H1 (cell line): ENCODE measurements at regions not wholly inside any gene's neighbourhood (a gene's known extent, or its start where the extent isn't known, plus 50 kb on each side); places are given as distances from the start of the nearest gene placed in this dataset.

Experiments
- CTCF ChIA-PET: fragments of 300-600 bp; sonication (Branson Sonifier 250); formaldehyde crosslinking; loops from one replicate; lab custom pipeline; 2021; ENCODE audit not compliant: partially characterized antibody; lab: Charles Lee
- POLR2A ChIA-PET: fragments of 300-600 bp; sonication (Branson Sonifier 250); formaldehyde crosslinking; loops from one replicate; lab custom pipeline; 2021; ENCODE audit warnings: inconsistent platforms; ENCODE audit not compliant: partially characterized antibody; lab: Charles Lee
- DNase-seq, 2 experiments: peaks; one replicate each; pipeline versions ENCODE4 v3.0.0 to v3.0.0-alpha.2; 2010 to 2022; ENCODE audit warnings: low spot score in 2 of 2, low read depth in 1 of 2, mixed read lengths in 1 of 2
- FAIRE-seq: peaks from 2 replicates; lab custom pipeline; 2011; peaks lifted over from hg19 to GRCh38; lab: Jason Lieb, UNC
- H2AFZ ChIP-seq: 2 replicates; pipeline ENCODE4 v1.8.1; 2012; ENCODE audit warnings: low read length, inconsistent platforms
- H2AK5ac ChIP-seq: 2 replicates; pipeline ENCODE4 v1.6.1; 2013; ENCODE audit warnings: low read depth, low read length
- H2BK120ac ChIP-seq: replicated peaks from 2 replicates; pipeline ENCODE3; 2013; ENCODE audit warnings: low read depth, low read length, inconsistent platforms
- H2BK12ac ChIP-seq: 2 replicates; pipeline ENCODE4 v1.6.1; 2013; ENCODE audit warnings: low read depth, low read length
- H2BK15ac ChIP-seq: 2 replicates; pipeline ENCODE4 v1.6.1; 2013; ENCODE audit warnings: low read length
- H2BK20ac ChIP-seq: 2 replicates; pipeline ENCODE4 v1.6.1; 2013; ENCODE audit warnings: low read length
- H2BK5ac ChIP-seq: 2 replicates; pipeline ENCODE4 v1.6.1; 2013; ENCODE audit warnings: low read depth, low read length
- H3K14ac ChIP-seq: 2 replicates; pipeline ENCODE4 v1.6.1; 2013; ENCODE audit warnings: inconsistent platforms; ENCODE audit not compliant: insufficient read length
- H3K18ac ChIP-seq: 2 replicates; pipeline ENCODE4 v1.6.1; 2013; ENCODE audit warnings: low read length; ENCODE audit errors: extremely low read depth
- H3K23ac ChIP-seq: 2 replicates; pipeline ENCODE4 v1.6.1; 2013; ENCODE audit warnings: inconsistent platforms; ENCODE audit not compliant: insufficient read length
- H3K23me2 ChIP-seq: 2 replicates; pipeline ENCODE4 v1.6.1; 2013; ENCODE audit warnings: low read depth, low read length
- H3K27ac ChIP-seq: 2 replicates; pipeline ENCODE4 v1.6.1; 2011; ENCODE audit warnings: low read depth, low read length, inconsistent platforms
- H3K27me3 ChIP-seq, 4 experiments: replicated peaks in 1 of 4; 1 replicate in 1 of 4; 2 replicates in 3 of 4; pipeline versions ENCODE4 v1.6.1 to v1.8.1; 2011 to 2013; ENCODE audit warnings: low read length in 3 of 4, mild to moderate bottlenecking in 3 of 4, inconsistent platforms in 2 of 4, mixed read lengths in 2 of 4, moderate library complexity in 1 of 4; ENCODE audit not compliant: control insufficient read depth in 3 of 4, insufficient read depth in 3 of 4; ENCODE audit errors: extremely low read depth in 1 of 4
- H3K36me3 ChIP-seq, 4 experiments: 2 replicates each; pipeline versions ENCODE4 v1.6.1 to v1.8.1; 2011 to 2013; ENCODE audit warnings: mild to moderate bottlenecking in 4 of 4, low read length in 3 of 4, moderate library complexity in 2 of 4, control low read depth in 1 of 4, inconsistent platforms in 1 of 4; ENCODE audit not compliant: insufficient read depth in 4 of 4, control insufficient read depth in 2 of 4
- H3K4ac ChIP-seq: replicated peaks from 2 replicates; pipeline ENCODE3; 2013; ENCODE audit warnings: low read length, low read depth, mixed read lengths, inconsistent platforms; ENCODE audit not compliant: insufficient read length
- H3K4me1 ChIP-seq, 4 experiments: replicated peaks in 1 of 4; 1 replicate in 1 of 4; 2 replicates in 3 of 4; pipeline versions ENCODE4 v1.6.1 to v1.8.1; 2011 to 2013; ENCODE audit warnings: low read length in 3 of 4, inconsistent platforms in 2 of 4, mixed read lengths in 1 of 4; ENCODE audit not compliant: insufficient read depth in 4 of 4, control insufficient read depth in 3 of 4
- H3K4me2 ChIP-seq, 2 experiments: 2 replicates each; pipeline versions ENCODE4 v1.6.1 to v1.8.1; 2011 to 2013; ENCODE audit warnings: low read depth in 2 of 2, low read length in 2 of 2, control low read depth in 1 of 2, inconsistent platforms in 1 of 2, mild to moderate bottlenecking in 1 of 2; ENCODE audit not compliant: insufficient read depth in 1 of 2
- H3K4me3 ChIP-seq, 4 experiments: fragments of 200-600, 300-600 bp in 1 of 4; sonication (generic), shearing (Covaris generic), sonication (Bioruptor Twin) in 1 of 4; 2 replicates each; pipeline versions ENCODE4 v1.5.1 to v1.8.1; 2011 to 2016; ENCODE audit warnings: low read length in 4 of 4, low read depth in 3 of 4, control low read depth in 2 of 4, inconsistent platforms in 2 of 4, mild to moderate bottlenecking in 2 of 4, mixed read lengths in 1 of 4, moderate library complexity in 1 of 4; ENCODE audit not compliant: insufficient read depth in 2 of 4; ENCODE audit errors: extremely low read depth in 1 of 4
- H3K56ac ChIP-seq: replicated peaks from 2 replicates; pipeline ENCODE3; 2013; ENCODE audit warnings: low read depth, mild to moderate bottlenecking, mixed read lengths, low read length, inconsistent platforms; ENCODE audit not compliant: insufficient read length
- H3K79me1 ChIP-seq: 2 replicates; pipeline ENCODE4 v1.6.1; 2013; ENCODE audit warnings: low read depth, low read length, control low read depth
- H3K79me2 ChIP-seq, 2 experiments: 2 replicates each; pipeline versions ENCODE4 v1.6.1 to v1.8.1; 2012 to 2013; ENCODE audit warnings: low read length in 2 of 2, mild to moderate bottlenecking in 2 of 2, inconsistent platforms in 1 of 2; ENCODE audit not compliant: insufficient read depth in 2 of 2, control insufficient read depth in 1 of 2
- H3K9ac ChIP-seq, 4 experiments: replicated peaks in 1 of 4; 1 replicate in 1 of 4; 2 replicates in 3 of 4; pipeline versions ENCODE4 v1.6.1 to v1.8.1; 2011 to 2013; ENCODE audit warnings: low read depth in 3 of 4, low read length in 3 of 4, control low read depth in 2 of 4, mild to moderate bottlenecking in 2 of 4, moderate library complexity in 2 of 4, inconsistent platforms in 1 of 4; ENCODE audit errors: extremely low read depth in 1 of 4
- H3K9me3 ChIP-seq, 2 experiments: 2 replicates each; pipeline versions ENCODE4 v1.6.1 to v1.8.1; 2012 to 2013; ENCODE audit warnings: mild to moderate bottlenecking in 2 of 2, moderate library complexity in 2 of 2, control low read depth in 1 of 2, inconsistent platforms in 1 of 2, low read depth in 1 of 2, low read length in 1 of 2, mixed read lengths in 1 of 2; ENCODE audit not compliant: insufficient read depth in 2 of 2
- H4K20me1 ChIP-seq, 2 experiments: replicated peaks in 1 of 2; 2 replicates each; pipeline versions ENCODE3 to v1.8.1; 2011 to 2013; ENCODE audit warnings: inconsistent platforms in 2 of 2, low read length in 2 of 2, mild to moderate bottlenecking in 1 of 2; ENCODE audit not compliant: insufficient read depth in 2 of 2, control insufficient read depth in 1 of 2
- H4K5ac ChIP-seq: 2 replicates; pipeline ENCODE4 v1.6.1; 2013; ENCODE audit warnings: low read length, low read depth, mixed read lengths, inconsistent platforms; ENCODE audit not compliant: insufficient read length
- H4K8ac ChIP-seq: 2 replicates; pipeline ENCODE4 v1.8.0; 2013; ENCODE audit warnings: mild to moderate bottlenecking, moderate library complexity, low read length, inconsistent platforms; ENCODE audit not compliant: insufficient read depth; ENCODE audit errors: extremely low read depth
- H4K91ac ChIP-seq: replicated peaks from 2 replicates; pipeline ENCODE3; 2013; ENCODE audit warnings: low read length, mixed read lengths, inconsistent platforms; ENCODE audit not compliant: insufficient read length
- CTBP2 ChIP-seq: IDR thresholded peaks from 2 replicates; pipeline ENCODE4 v1.7.0; 2011; ENCODE audit warnings: borderline replicate concordance, mild to moderate bottlenecking, moderate library complexity, mixed read lengths, low read length; ENCODE audit not compliant: insufficient read depth, insufficient read length
- GABPA ChIP-seq: IDR thresholded peaks from 2 replicates; pipeline ENCODE4 v1.6.1; 2011; ENCODE audit warnings: mild to moderate bottlenecking, low read length, moderate library complexity, borderline replicate concordance; ENCODE audit not compliant: insufficient read depth
- HDAC2 ChIP-seq, 2 experiments: fragments of 300-600 bp in 1 of 2; sonication (generic) in 1 of 2; IDR thresholded peaks; 2 replicates each; pipeline ENCODE4 v1.6.1; 2011 to 2012; ENCODE audit warnings: low read depth in 2 of 2, low read length in 2 of 2, mild to moderate bottlenecking in 2 of 2, moderate library complexity in 2 of 2, borderline replicate concordance in 1 of 2, inconsistent platforms in 1 of 2
- KDM1A ChIP-seq: fragments of 200-600, 300-600 bp; sonication (generic); IDR thresholded peaks from 2 replicates; pipeline ENCODE4 v1.7.1; 2016; ENCODE audit warnings: mild to moderate bottlenecking, low read length, borderline replicate concordance
- POU5F1 ChIP-seq: IDR thresholded peaks from 2 replicates; pipeline ENCODE4 v1.6.1; 2011; ENCODE audit warnings: low read depth, mild to moderate bottlenecking, low read length, moderate library complexity
- RFX5 ChIP-seq: IDR thresholded peaks from 2 replicates; pipeline ENCODE4 v1.6.1; 2011; ENCODE audit warnings: low read depth, low read length, improper control_type of control experiment, borderline replicate concordance
- RXRA ChIP-seq: IDR thresholded peaks from 2 replicates; pipeline ENCODE4 v1.6.1; 2011; ENCODE audit warnings: low read depth, mild to moderate bottlenecking, low read length, moderate library complexity; ENCODE audit not compliant: insufficient read depth
- SAP30 ChIP-seq: fragments of 300-600 bp; sonication (generic); IDR thresholded peaks from 2 replicates; pipeline ENCODE4 v1.7.1; 2012; ENCODE audit warnings: low read length, moderate library complexity, mild to moderate bottlenecking, inconsistent platforms; ENCODE audit not compliant: insufficient read depth, insufficient replicate concordance
- SIX5 ChIP-seq: IDR thresholded peaks from 2 replicates; pipeline ENCODE4 v1.6.1; 2011; ENCODE audit warnings: mild to moderate bottlenecking, low read depth, low read length
- TAF1 ChIP-seq: IDR thresholded peaks from 2 replicates; pipeline ENCODE4 v1.6.1; 2011; ENCODE audit warnings: mild to moderate bottlenecking, low read depth, low read length
- TBP ChIP-seq: IDR thresholded peaks from 2 replicates; pipeline ENCODE4 v1.6.1; 2011; ENCODE audit warnings: low read depth, low read length, improper control_type of control experiment
- USF2 ChIP-seq: IDR thresholded peaks from 2 replicates; pipeline ENCODE4 v1.6.1; 2011; ENCODE audit warnings: low read length, improper control_type of control experiment
- YY1 ChIP-seq: IDR thresholded peaks from 2 replicates; pipeline ENCODE4 v1.6.1; 2011; ENCODE audit warnings: low read depth, mild to moderate bottlenecking, low read length
- ZNF274 ChIP-seq: IDR thresholded peaks from 2 replicates; pipeline ENCODE4 v1.7.0; 2012; ENCODE audit warnings: low read length, borderline replicate concordance; ENCODE audit errors: extremely low read depth

- CTCF ChIA-PET = no interaction called here
- H3K9ac ChIP-seq = no peak overlapping the region
- no peak overlapping the region for H2BK20ac ChIP-seq
- TF ChIP-seq TAF1 (no peak), SIX5 (no peak), RFX5 (no peak), USF2 (no peak), YY1 (no peak), HDAC2 (IDR thresholded peaks at IDR 0.05; ENCODE audit: borderline replicate concordance in 1 of 2, low read depth in 2 of 2, low read length in 2 of 2) (no peak), GABPA (no peak), RXRA (no peak), KDM1A (no peak), CTBP2 (no peak), SAP30 (no peak), POU5F1 (no peak), TBP (no peak), ZNF274 (no peak)
Measured at GRCh38 chr14:44783901-44784300, 177.8 kb downstream of the KLHL28 start.

More at GRCh38 chr14:44783901-44784300, 177.8 kb downstream of the KLHL28 start:
- Histone ChIP-seq H2BK120ac (no peak overlapping the region), H2AFZ (no peak overlapping the region), H3K4ac (no peak overlapping the region), H2BK5ac (no peak overlapping the region), H3K27me3 (no peaks in the 10 kb centered on the region), H3K27ac (no peak overlapping the region), H3K4me3 (no peak overlapping the region), H3K18ac (no peak overlapping the region), H3K79me1 (no peaks in the 10 kb centered on the region), H3K4me2 (no peak overlapping the region), H4K5ac (no peak overlapping the region), H2AK5ac (no peak overlapping the region), H3K56ac (no peak overlapping the region), H3K79me2 (no peaks in the 10 kb centered on the region), H3K14ac (no peak overlapping the region), H4K20me1 (no peaks in the 10 kb centered on the region), H3K36me3 (no peaks in the 10 kb centered on the region), H2BK12ac (no peak overlapping the region), H4K91ac (no peak overlapping the region), H3K9me3 (no peaks in the 10 kb centered on the region), H3K4me1 (no peaks in the 10 kb centered on the region), H4K8ac (no peak overlapping the region), H3K23me2 (no peaks in the 10 kb centered on the region), H2BK15ac (no peak overlapping the region), H3K23ac (no peak overlapping the region)
- DNase-seq (no peak), FAIRE-seq (no peak)
- POLR2A ChIA-PET = no interaction called here
